ENCODE measurements at regions not wholly inside any gene's neighbourhood (a gene's known extent, or its start where the extent isn't known, plus 50 kb on each side); places are given as distances from the start of the nearest gene placed in this dataset.

- DNase-seq (ENCODE audit: low read depth) = no peak
Measured at GRCh38 chr2:230642966-230643365, 69.7 kb upstream of the CAB39 start.

GRCh38 chr2:230643576-230644291 is 68.9 kb upstream of the CAB39 start:
- no peak for DNase-seq (ENCODE audit: low read depth)

GRCh38 chr2:230644356-230644935 is 68.2 kb upstream of the CAB39 start:
- no peak for DNase-seq (ENCODE audit: low read depth)

GRCh38 chr2:230648356-230648755 is 64.3 kb upstream of the CAB39 start:
- no peak for DNase-seq (ENCODE audit: low read depth)

GRCh38 chr2:230650585-230651137 is 62.0 kb upstream of the CAB39 start:
- no peak for DNase-seq (ENCODE audit: low read depth)

GRCh38 chr2:230654057-230654456 is 58.6 kb upstream of the CAB39 start:
- no peak for DNase-seq (ENCODE audit: low read depth)

- no peak for DNase-seq (ENCODE audit: low read depth)
Measured at GRCh38 chr2:230657462-230657861, 55.2 kb upstream of the CAB39 start.

- DNase-seq (ENCODE audit: low read depth) = no peak
Measured at GRCh38 chr2:230657906-230658305, 54.7 kb upstream of the CAB39 start.

GRCh38 chr2:230658577-230658876 is 54.1 kb upstream of the CAB39 start:
- no peak for DNase-seq (ENCODE audit: low read depth)

GRCh38 chr2:230658877-230659652 is 53.6 kb upstream of the CAB39 start:
- no peak for DNase-seq (ENCODE audit: low read depth)

- DNase-seq (ENCODE audit: low read depth) = no peak
Measured at GRCh38 chr2:230660294-230661060, 52.2 kb upstream of the CAB39 start.

GRCh38 chr2:230661072-230661957 is 51.3 kb upstream of the CAB39 start:
- DNase-seq (ENCODE audit: low read depth) = no peak

Data from fibroblast of the conjunctiva (primary cell).